ENCODE measurements at regions not wholly inside any gene's neighbourhood (a gene's known extent, or its start where the extent isn't known, plus 50 kb on each side); places are given as distances from the start of the nearest gene placed in this dataset.

DNA sequence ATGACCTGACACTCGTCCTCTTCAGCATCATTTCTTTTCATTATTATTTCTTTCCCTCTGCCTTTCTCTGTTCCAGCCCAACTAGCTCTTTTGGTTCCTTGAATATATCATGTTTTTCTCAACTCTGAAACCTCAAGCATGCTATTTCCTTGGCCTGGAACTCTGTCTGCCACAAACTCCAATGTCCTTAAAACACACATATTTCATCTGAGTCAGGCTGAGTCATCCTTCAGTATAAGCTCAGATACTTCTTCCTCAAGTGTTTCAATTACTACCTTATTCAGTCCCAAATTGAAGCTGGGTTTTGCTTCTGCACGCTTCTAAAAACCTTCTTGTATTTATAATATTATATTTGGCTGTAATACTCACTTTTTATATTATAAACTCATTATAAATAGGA is 424.2 kb downstream of the PDGFC start:
- TF ChIP-seq POLR2A (IDR thresholded peaks at IDR 0.05) = no peak
- TF ChIP-seq, protein P1, sequence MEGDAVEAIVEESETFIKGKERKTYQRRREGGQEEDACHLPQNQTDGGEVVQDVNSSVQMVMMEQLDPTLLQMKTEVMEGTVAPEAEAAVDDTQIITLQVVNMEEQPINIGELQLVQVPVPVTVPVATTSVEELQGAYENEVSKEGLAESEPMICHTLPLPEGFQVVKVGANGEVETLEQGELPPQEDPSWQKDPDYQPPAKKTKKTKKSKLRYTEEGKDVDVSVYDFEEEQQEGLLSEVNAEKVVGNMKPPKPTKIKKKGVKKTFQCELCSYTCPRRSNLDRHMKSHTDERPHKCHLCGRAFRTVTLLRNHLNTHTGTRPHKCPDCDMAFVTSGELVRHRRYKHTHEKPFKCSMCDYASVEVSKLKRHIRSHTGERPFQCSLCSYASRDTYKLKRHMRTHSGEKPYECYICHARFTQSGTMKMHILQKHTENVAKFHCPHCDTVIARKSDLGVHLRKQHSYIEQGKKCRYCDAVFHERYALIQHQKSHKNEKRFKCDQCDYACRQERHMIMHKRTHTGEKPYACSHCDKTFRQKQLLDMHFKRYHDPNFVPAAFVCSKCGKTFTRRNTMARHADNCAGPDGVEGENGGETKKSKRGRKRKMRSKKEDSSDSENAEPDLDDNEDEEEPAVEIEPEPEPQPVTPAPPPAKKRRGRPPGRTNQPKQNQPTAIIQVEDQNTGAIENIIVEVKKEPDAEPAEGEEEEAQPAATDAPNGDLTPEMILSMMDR (IDR thresholded peaks at IDR 0.05) = no peak
- WGBS, 2 donors = 45 to 53% methylated on average over 2 of the region's 2 CpGs
- H3K27ac ChIP-seq = no peak overlapping the region
- H3K27me3 ChIP-seq = no peaks in the 10 kb centered on the region
- H3K9me3 ChIP-seq = no peaks in the 10 kb centered on the region
- H3K36me3 ChIP-seq (replicated peaks in 1 of 2; ENCODE audit: insufficient read depth in 1 of 2, low read depth in 2 of 2) = no peaks in the 10 kb centered on the region
- H3K4me3 ChIP-seq = no peak overlapping the region
- DNase-seq = peak in 1 of 4 donors; percentile 6
- intact Hi-C loops (cut with DNase I) = no loop called here
- H3K4me1 ChIP-seq = no peaks in the 10 kb centered on the region
- ATAC-seq = no peak

GRCh38 chr4:156545003-156545785 is 426.4 kb downstream of the PDGFC start:
- DNase-seq = no peak
- ATAC-seq = no peak
- 30 to 48% methylated on average over 2 of the region's 2 CpGs for WGBS, 2 donors
- no peak overlapping the region for H3K4me3 ChIP-seq
- no peaks in the 10 kb centered on the region for H3K36me3 ChIP-seq (replicated peaks in 1 of 2; ENCODE audit: insufficient read depth in 1 of 2, low read depth in 2 of 2)
- H3K9me3 ChIP-seq = no peaks in the 10 kb centered on the region
- intact Hi-C loops (cut with DNase I) = no loop called here
- no peak overlapping the region for H3K27ac ChIP-seq
- no peaks in the 10 kb centered on the region for H3K27me3 ChIP-seq
- TF ChIP-seq, protein P1 (IDR thresholded peaks at IDR 0.05) = no peak
- TF ChIP-seq POLR2A (IDR thresholded peaks at IDR 0.05) = no peak
- H3K4me1 ChIP-seq = no peaks in the 10 kb centered on the region

GRCh38 chr4:156539376-156539775 is 432.2 kb downstream of the PDGFC start:
- TF ChIP-seq, protein P1 (IDR thresholded peaks at IDR 0.05) = no peak
- TF ChIP-seq POLR2A (IDR thresholded peaks at IDR 0.05) = no peak
- Histone ChIP-seq H3K9me3 (no peaks in the 10 kb centered on the region), H3K27ac (no peak overlapping the region), H3K4me3 (no peak overlapping the region), H3K4me1 (no peaks in the 10 kb centered on the region), H3K36me3 (replicated peaks in 1 of 2; ENCODE audit: insufficient read depth in 1 of 2, low read depth in 2 of 2) (no peaks in the 10 kb centered on the region), H3K27me3 (no peaks in the 10 kb centered on the region)
- ATAC-seq (no peak), DNase-seq (no peak)
- intact Hi-C loops (cut with DNase I) = no loop called here
- 75 to 76% methylated on average over 1 of the region's 1 CpG for WGBS, 2 donors

GRCh38 chr4:156538651-156539257 is 432.8 kb downstream of the PDGFC start:
- Histone ChIP-seq H3K4me3 (no peak overlapping the region), H3K36me3 (replicated peaks in 1 of 2; ENCODE audit: insufficient read depth in 1 of 2, low read depth in 2 of 2) (no peaks in the 10 kb centered on the region), H3K9me3 (no peaks in the 10 kb centered on the region), H3K4me1 (no peaks in the 10 kb centered on the region), H3K27ac (no peak overlapping the region), H3K27me3 (no peaks in the 10 kb centered on the region)
- DNase-seq = no peak
- no peak for TF ChIP-seq POLR2A (IDR thresholded peaks at IDR 0.05)
- TF ChIP-seq, protein P1 (IDR thresholded peaks at IDR 0.05) = no peak
- intact Hi-C loops (cut with DNase I) = no loop called here
- WGBS, 2 donors = 41 to 57% methylated on average over 1 of the region's 1 CpG
- no peak for ATAC-seq

Measured in body of pancreas (tissue), 4 donors.